Transverse colon (tissue), 4 donors: ENCODE measurements at regions not wholly inside any gene's neighbourhood (a gene's known extent, or its start where the extent isn't known, plus 50 kb on each side); places are given as distances from the start of the nearest gene placed in this dataset.

Experiments used
- DNase-seq: peaks from one replicate; pipeline ENCODE4 v3.0.0-alpha.2; 2019
- H3K27ac ChIP-seq, 4 donors: fragments of 200-600 bp; sonication (generic); 2 replicates each; pipeline ENCODE4 v1.5.1; 2016 to 2018; ENCODE audit warnings: inconsistent platforms in 4 of 4
- H3K27me3 ChIP-seq: fragments of 200-600 bp; sonication (generic); 2 replicates; pipeline ENCODE4 v1.5.1; 2017; ENCODE audit warnings: inconsistent platforms
- H3K36me3 ChIP-seq, 4 donors: fragments of 200-600 bp; sonication (generic); 2 replicates each; pipeline ENCODE4 v1.5.1; 2017 to 2019; ENCODE audit warnings: inconsistent platforms in 4 of 4
- H3K4me1 ChIP-seq, 4 donors: fragments of 200-600 bp; sonication (generic); 2 replicates each; pipeline ENCODE4 v1.5.1; 2017 to 2020; ENCODE audit warnings: inconsistent platforms in 4 of 4
- H3K4me3 ChIP-seq, 4 donors: fragments of 200-600 bp; sonication (generic); 1 replicate in 1 of 4; 2 replicates in 3 of 4; pipeline versions ENCODE4 v1.5.1 to v1.6.1; 2017 to 2019; ENCODE audit warnings: inconsistent platforms in 4 of 4
- H3K9me3 ChIP-seq, 2 donors: fragments of 200-600 bp; sonication (generic); 2 replicates each; pipeline ENCODE4 v1.5.1; 2017 to 2019; ENCODE audit warnings: inconsistent platforms in 2 of 2
- EP300 ChIP-seq: sonication (generic); formaldehyde crosslinking; IDR thresholded peaks from one replicate; pipeline ENCODE4 v1.6.1; 2017; ENCODE audit warnings: antibody characterized with exemption, low read depth
- POLR2A ChIP-seq: fragments of 450-650 bp; IDR thresholded peaks from one replicate; pipeline ENCODE4 v1.6.1; 2016; ENCODE audit warnings: antibody characterized with exemption, mild to moderate bottlenecking, moderate library complexity
- POLR2AphosphoS5 ChIP-seq, 3 donors: sonication (generic); formaldehyde crosslinking; IDR thresholded peaks; one replicate each; pipeline ENCODE4 v1.6.1; 2016; ENCODE audit warnings: antibody characterized with exemption in 3 of 3
- WGBS, 2 donors: methylation state at CpG; one replicate each; pipeline ENCODE4 v1.1.5; 2018; ENCODE audit warnings: low coverage in 1 of 2; 5-methylcytosine and 5-hydroxymethylcytosine counted together
- in situ Hi-C, 4 donors: fragments of 200-750 bp; cut with MboI; loops; one replicate each; pipeline versions ENCODE4 v1.15.0 to v1.15.1; 2017; ENCODE audit warnings: low sequenced_read_pairs in 3 of 4, low pct_ligation_motif_present in 1 of 4, low pct_unique_long_range_greater_than_20kb in 1 of 4
- intact Hi-C: fragments of 100-400 bp; cut with DNase I; formaldehyde crosslinking; loops from one replicate; pipeline ENCODE4 v1.15.1; 2023; ENCODE audit warnings: low total_unique reads
- TF ChIP-seq, protein P1 (sequence below), 5 experiments: fragments of 200-600 bp in 3 of 5; fragments of 450-650 bp in 2 of 5; sonication (generic) in 3 of 5; IDR thresholded peaks; 1 replicate in 2 of 5; 2 replicates in 3 of 5; pipeline ENCODE4 v1.5.1; 2016 to 2017; ENCODE audit warnings: antibody characterized with exemption in 5 of 5, inconsistent platforms in 3 of 5, mild to moderate bottlenecking in 2 of 5, moderate library complexity in 1 of 5

- H3K27ac ChIP-seq, result no peak overlapping the region
- H3K27me3 ChIP-seq, result no peaks in the 10 kb centered on the region
- in situ Hi-C loops (no loop called here), intact Hi-C loops (no loop called here)
- no peaks in the 10 kb centered on the region for H3K36me3 ChIP-seq
- no peaks in the 10 kb centered on the region for H3K4me1 ChIP-seq
- H3K9me3 ChIP-seq, result peaks cover 4 to 6% of the 10 kb centered on the region in 2 donors
- WGBS, 2 donors, result 84% methylated on average over 2 of the region's 2 CpGs; no CpG with 5 or more reads in 1 of the 2 donors
- H3K4me3 ChIP-seq, result no peak overlapping the region
- DNase-seq, result no peak
- TF ChIP-seq POLR2A (no peak), POLR2AphosphoS5 (IDR thresholded peaks at IDR 0.05) (no peak), EP300 (no peak)
- TF ChIP-seq, protein P1, sequence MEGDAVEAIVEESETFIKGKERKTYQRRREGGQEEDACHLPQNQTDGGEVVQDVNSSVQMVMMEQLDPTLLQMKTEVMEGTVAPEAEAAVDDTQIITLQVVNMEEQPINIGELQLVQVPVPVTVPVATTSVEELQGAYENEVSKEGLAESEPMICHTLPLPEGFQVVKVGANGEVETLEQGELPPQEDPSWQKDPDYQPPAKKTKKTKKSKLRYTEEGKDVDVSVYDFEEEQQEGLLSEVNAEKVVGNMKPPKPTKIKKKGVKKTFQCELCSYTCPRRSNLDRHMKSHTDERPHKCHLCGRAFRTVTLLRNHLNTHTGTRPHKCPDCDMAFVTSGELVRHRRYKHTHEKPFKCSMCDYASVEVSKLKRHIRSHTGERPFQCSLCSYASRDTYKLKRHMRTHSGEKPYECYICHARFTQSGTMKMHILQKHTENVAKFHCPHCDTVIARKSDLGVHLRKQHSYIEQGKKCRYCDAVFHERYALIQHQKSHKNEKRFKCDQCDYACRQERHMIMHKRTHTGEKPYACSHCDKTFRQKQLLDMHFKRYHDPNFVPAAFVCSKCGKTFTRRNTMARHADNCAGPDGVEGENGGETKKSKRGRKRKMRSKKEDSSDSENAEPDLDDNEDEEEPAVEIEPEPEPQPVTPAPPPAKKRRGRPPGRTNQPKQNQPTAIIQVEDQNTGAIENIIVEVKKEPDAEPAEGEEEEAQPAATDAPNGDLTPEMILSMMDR (IDR thresholded peaks at IDR 0.05), result no peak
These were observed 636.5 kb downstream of the DNAJB9 start for GRCh38 chr7:109206196-109206595.

DNA sequence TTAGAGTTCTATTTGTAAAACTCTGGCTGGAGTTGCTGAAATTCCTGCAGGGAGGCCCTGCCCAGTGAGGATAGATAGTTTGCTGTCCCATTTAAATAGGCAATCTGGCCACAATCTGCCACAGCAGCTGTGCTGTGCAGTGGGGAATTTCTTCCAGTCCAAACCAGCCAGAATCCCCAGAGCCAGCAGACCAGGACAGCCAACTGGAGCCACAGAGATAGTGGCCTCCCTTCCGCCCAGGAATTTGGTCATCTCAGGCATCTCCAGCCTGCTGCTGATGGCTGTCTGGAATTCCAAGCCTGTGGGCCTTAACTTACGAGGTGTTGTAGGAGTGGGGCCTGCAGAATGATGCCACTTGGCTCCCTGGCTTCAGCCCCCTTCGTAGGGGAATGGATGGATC lies 643.4 kb downstream of the DNAJB9 start:
- WGBS, 2 donors, result 66% methylated on average over 3 of the region's 3 CpGs; no CpG with 5 or more reads in 1 of the 2 donors
- no peak for DNase-seq
- in situ Hi-C loops, result no loop called here

DNA sequence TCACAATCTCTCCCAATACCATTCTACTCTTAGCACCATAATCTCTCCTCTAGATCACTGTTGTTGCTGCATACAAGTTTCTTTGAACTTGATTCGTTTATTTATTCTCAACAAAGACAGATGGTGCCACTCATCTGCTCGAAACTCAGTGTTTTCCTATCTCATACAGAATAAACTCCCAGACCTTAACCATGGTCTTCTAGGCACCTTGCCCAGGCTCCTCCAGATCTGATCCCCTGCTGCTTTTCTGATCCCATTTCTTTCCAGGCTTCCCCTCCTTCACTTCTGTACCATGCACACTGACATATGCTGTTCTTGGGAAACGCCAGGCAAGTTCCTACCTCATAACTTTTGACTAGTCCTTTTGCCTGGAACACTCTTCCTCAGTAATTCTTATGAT lies 645.7 kb downstream of the DNAJB9 start:
- Histone ChIP-seq H3K4me3 (no peak overlapping the region), H3K9me3 (no peaks in the 10 kb centered on the region), H3K36me3 (no peaks in the 10 kb centered on the region), H3K27me3 (no peaks in the 10 kb centered on the region), H3K4me1 (no peaks in the 10 kb centered on the region), H3K27ac (no peak overlapping the region)
- TF ChIP-seq, protein P1 (IDR thresholded peaks at IDR 0.05), result no peak
- TF ChIP-seq POLR2AphosphoS5 (IDR thresholded peaks at IDR 0.05), result no peak
- TF ChIP-seq EP300, result no peak
- no peak for TF ChIP-seq POLR2A
- in situ Hi-C loops (no loop called here), intact Hi-C loops (no loop called here)
- whole genome bisulfite sequencing, 2 donors, result 45 to 60% methylated on average over 3 of the region's 3 CpGs
- DNase-seq, result no peak

More for the DNA sequence above, 643.4 kb downstream of the DNAJB9 start:
- Histone ChIP-seq H3K4me1 (no peaks in the 10 kb centered on the region), H3K9me3 (no peaks in the 10 kb centered on the region), H3K4me3 (no peak overlapping the region), H3K27me3 (no peaks in the 10 kb centered on the region), H3K27ac (no peak overlapping the region), H3K36me3 (no peaks in the 10 kb centered on the region)
- TF ChIP-seq POLR2A (no peak), EP300 (no peak), POLR2AphosphoS5 (IDR thresholded peaks at IDR 0.05) (no peak)
- TF ChIP-seq, protein P1 (IDR thresholded peaks at IDR 0.05), result no peak
- intact Hi-C loops, result no loop called here

- 62 to 81% methylated on average over 2 of the region's 2 CpGs for WGBS, 2 donors
- intact Hi-C loops (no loop called here), in situ Hi-C loops (no loop called here)
- Histone ChIP-seq H3K4me3 (no peak overlapping the region), H3K27me3 (no peaks in the 10 kb centered on the region), H3K27ac (no peak overlapping the region), H3K36me3 (no peaks in the 10 kb centered on the region), H3K4me1 (no peaks in the 10 kb centered on the region), H3K9me3 (peaks cover 0 to 6% of the 10 kb centered on the region in 2 donors)
- TF ChIP-seq POLR2A (no peak), EP300 (no peak), POLR2AphosphoS5 (IDR thresholded peaks at IDR 0.05) (no peak)
- TF ChIP-seq, protein P1 (IDR thresholded peaks at IDR 0.05), result no peak
- DNase-seq, result no peak
These were observed 654.4 kb downstream of the DNAJB9 start for GRCh38 chr7:109224100-109224499.
